ENCODE measurements at regions not wholly inside any gene's neighbourhood (a gene's known extent, or its start where the extent isn't known, plus 50 kb on each side); places are given as distances from the start of the nearest gene placed in this dataset.
A peak's percentile ranks its signal among the peaks of the same experiment; 100 is the strongest.
"Not testable (repeated sequence)": the region's sequence is repeated elsewhere in the genome, so short reads cannot be mapped to it uniquely, and the experiment has no call there.

GRCh38 chr20:30719415-30720199, 537.9 kb upstream of the DEFB115 start:
- not testable (repeated sequence) for H3K36me3 Mint-ChIP-seq (ENCODE audit: low read depth); H3K4me3 Mint-ChIP-seq; DNase-seq (ENCODE audit: low spot score); H3K27me3 Mint-ChIP-seq (ENCODE audit: low read depth); H3K4me1 Mint-ChIP-seq (ENCODE audit: low read depth); H3K27ac Mint-ChIP-seq; H3K9me3 Mint-ChIP-seq

DNA sequence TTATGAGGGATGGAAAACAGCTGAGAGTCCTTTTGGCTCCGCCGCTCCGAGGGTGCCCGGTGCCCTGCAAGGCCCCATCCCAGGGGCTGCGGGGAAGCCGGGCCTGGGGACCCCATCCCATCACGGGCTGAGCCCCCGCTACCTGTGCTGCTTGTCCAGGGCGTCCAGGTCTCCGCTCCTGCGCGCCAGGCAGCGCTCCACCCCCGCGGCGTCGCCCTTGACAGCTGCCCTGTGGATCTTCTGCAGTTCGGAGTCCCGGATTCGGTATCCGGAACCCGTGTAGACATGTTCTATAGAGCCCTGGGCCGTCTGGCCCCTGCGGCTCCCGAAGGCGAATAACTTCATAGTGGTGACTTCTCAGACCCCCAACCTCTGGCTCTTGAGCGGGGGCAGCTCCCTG, 534.0 kb upstream of the DEFB115 start:
- H3K4me1 Mint-ChIP-seq (ENCODE audit: low read depth); H3K27me3 Mint-ChIP-seq (ENCODE audit: low read depth); H3K9me3 Mint-ChIP-seq; DNase-seq (ENCODE audit: low spot score); H3K36me3 Mint-ChIP-seq (ENCODE audit: low read depth): not testable (repeated sequence)
- Mint-ChIP-seq H3K27ac (peak overlapping the region; percentile 83), H3K4me3 (peak overlapping the region; percentile 85)

DNA sequence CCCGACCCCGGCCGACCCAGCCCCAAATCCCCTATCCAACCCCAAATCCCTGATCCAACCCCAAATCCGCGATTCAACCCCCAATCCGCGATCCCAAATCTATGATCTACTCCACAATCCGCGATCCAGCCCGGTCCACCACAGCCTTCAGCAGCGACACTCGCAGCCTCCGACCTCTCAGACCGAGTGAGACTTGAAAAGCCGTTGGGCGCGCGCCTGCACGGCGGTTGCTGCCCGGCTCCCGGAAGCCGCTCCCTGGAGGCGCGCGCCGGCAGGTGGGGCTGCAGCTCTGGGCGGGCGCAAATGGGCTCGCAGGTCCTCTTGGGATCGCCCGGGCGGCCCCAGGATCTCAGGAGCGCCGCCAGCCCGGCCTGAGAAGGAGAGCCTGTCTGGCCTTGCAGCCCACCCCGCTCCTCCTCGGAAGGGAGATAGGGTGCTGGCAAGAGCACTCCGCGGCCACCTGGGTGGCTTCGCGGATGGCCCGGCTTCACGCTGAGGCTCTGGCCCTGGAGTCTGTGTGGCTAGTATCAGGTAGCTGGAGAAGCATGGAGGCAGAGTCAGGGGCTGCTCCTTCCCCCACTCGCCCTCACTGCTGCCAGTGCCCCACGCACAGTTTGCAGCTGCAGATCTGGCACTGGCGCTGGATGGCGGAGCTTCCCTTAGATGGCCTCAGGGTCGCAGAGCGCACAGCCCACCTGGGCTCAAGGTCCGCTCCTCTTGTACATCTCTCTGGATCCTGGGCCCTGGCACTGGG, 533.4 kb upstream of the DEFB115 start:
- H3K9me3 Mint-ChIP-seq; H3K4me1 Mint-ChIP-seq (ENCODE audit: low read depth); H3K27me3 Mint-ChIP-seq (ENCODE audit: low read depth); H3K36me3 Mint-ChIP-seq (ENCODE audit: low read depth): not testable (repeated sequence)
- peak; percentile 17 for DNase-seq (ENCODE audit: low spot score)
- Mint-ChIP-seq H3K27ac (peak overlapping the region; percentile 83), H3K4me3 (peak overlapping the region; percentile 85)

DNA sequence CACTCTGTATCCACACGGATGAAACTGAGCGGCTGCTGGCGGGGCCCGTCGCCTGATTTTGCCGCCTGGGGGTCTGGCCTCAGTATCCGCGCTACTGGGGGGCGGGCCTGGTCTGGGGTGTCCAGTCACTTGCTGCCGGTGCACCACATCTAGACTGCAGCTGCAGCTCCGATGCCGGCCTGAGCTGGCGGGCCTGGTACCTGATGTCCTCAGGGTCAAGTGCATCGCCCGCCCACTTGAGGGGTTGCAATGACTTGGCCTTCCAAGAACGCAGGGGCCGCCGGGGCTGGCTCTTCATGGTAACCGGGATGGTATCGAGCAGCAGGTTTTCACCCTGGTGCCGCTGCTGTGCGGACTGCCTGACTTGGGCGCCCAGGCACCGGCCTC, 532.8 kb upstream of the DEFB115 start:
- H3K36me3 Mint-ChIP-seq (ENCODE audit: low read depth); H3K27ac Mint-ChIP-seq; H3K4me1 Mint-ChIP-seq (ENCODE audit: low read depth); DNase-seq (ENCODE audit: low spot score); H3K4me3 Mint-ChIP-seq; H3K9me3 Mint-ChIP-seq; H3K27me3 Mint-ChIP-seq (ENCODE audit: low read depth): not testable (repeated sequence)

DNA sequence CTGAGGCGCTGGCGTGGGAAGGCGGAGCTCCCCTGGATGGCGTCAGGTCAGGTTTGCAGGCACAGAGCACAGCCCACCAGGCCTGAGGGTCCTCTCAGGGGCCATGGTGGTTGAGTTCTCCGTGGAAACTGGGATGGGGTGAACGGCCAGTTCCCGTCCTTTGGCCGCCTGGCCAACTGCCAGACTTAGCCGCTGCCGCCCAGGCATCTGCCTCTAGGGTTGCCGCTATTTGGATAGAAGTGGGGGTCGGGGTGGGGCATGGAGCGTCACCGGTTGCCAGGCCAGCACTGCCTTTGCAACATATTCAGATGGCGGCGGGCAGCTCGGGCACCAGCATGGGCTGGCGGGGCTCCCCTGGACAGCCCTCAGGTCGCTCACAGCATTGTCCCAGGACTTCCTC, 532.3 kb upstream of the DEFB115 start:
- not testable (repeated sequence) for H3K4me3 Mint-ChIP-seq; DNase-seq (ENCODE audit: low spot score); H3K27ac Mint-ChIP-seq; H3K36me3 Mint-ChIP-seq (ENCODE audit: low read depth); H3K9me3 Mint-ChIP-seq; H3K27me3 Mint-ChIP-seq (ENCODE audit: low read depth); H3K4me1 Mint-ChIP-seq (ENCODE audit: low read depth)

- not testable (repeated sequence) for H3K4me3 Mint-ChIP-seq; H3K27me3 Mint-ChIP-seq (ENCODE audit: low read depth); H3K4me1 Mint-ChIP-seq (ENCODE audit: low read depth); H3K27ac Mint-ChIP-seq; DNase-seq (ENCODE audit: low spot score); H3K36me3 Mint-ChIP-seq (ENCODE audit: low read depth)
- peaks cover 19% of the 10 kb centered on the region for H3K9me3 Mint-ChIP-seq
Observed at GRCh38 chr20:30728271-30728885, 529.1 kb upstream of the DEFB115 start.

All from T-helper 2 cell treated with Interferon-gamma antibody and Interleukin-4, amounts not matched to agents 5 μg/mL and 100 μg/mL, for 36 hours (primary cell).